Natural killer cell (primary cell): ENCODE measurements at regions not wholly inside any gene's neighbourhood (a gene's known extent, or its start where the extent isn't known, plus 50 kb on each side); places are given as distances from the start of the nearest gene placed in this dataset.
A peak's percentile ranks its signal among the peaks of the same experiment; 100 is the strongest.

Experiments used
- ATAC-seq, 3 donors: fragments of 150-1000 bp in 2 of 3; fragments of 200-7000 bp in 1 of 3; cut with Tn5 transposase; 1 replicate in 1 of 3; 2 replicates in 2 of 3; pipeline ENCODE4 v1.10.0; 2021; ENCODE audit warnings: mild to moderate bottlenecking in 2 of 3, moderate library complexity in 2 of 3
- DNase-seq, 2 donors: peaks; one replicate each; pipeline versions ENCODE4 v3.0.0 to v3.0.0-alpha.2; 2013 to 2021; ENCODE audit warnings: mixed read lengths in 1 of 2
- H3K27ac ChIP-seq: one replicate; pipeline ENCODE4 v1.5.1; 2013; ENCODE audit warnings: mild to moderate bottlenecking, low read length
- H3K27me3 ChIP-seq: one replicate; pipeline ENCODE4 v1.6.1; 2013; ENCODE audit warnings: low read length; ENCODE audit not compliant: control insufficient read depth, insufficient read depth
- H3K36me3 ChIP-seq: one replicate; pipeline ENCODE4 v1.6.1; 2013; ENCODE audit warnings: low read length; ENCODE audit not compliant: control insufficient read depth, insufficient read depth
- H3K4me1 ChIP-seq: one replicate; pipeline ENCODE4 v1.6.1; 2013; ENCODE audit warnings: low read length; ENCODE audit not compliant: control insufficient read depth, insufficient read depth
- H3K4me3 ChIP-seq: one replicate; pipeline ENCODE4 v1.5.1; 2013; ENCODE audit warnings: low read length
- H3K9me3 ChIP-seq: one replicate; pipeline ENCODE4 v1.6.1; 2013; ENCODE audit warnings: low read length; ENCODE audit not compliant: control insufficient read depth, insufficient read depth
- H3K27ac Mint-ChIP-seq, 2 donors: one replicate each; pipeline ENCODE4 v1.8.0; 2022; ENCODE audit warnings: mild to moderate bottlenecking in 2 of 2, mixed read lengths in 2 of 2, moderate library complexity in 1 of 2
- H3K27me3 Mint-ChIP-seq, 2 donors: one replicate each; pipeline ENCODE4 v1.8.0; 2022; ENCODE audit warnings: low read depth in 2 of 2, mixed read lengths in 2 of 2
- H3K36me3 Mint-ChIP-seq: one replicate; pipeline ENCODE4 v1.8.0; 2022; ENCODE audit warnings: mixed read lengths
- H3K4me1 Mint-ChIP-seq, 2 donors: one replicate each; pipeline ENCODE4 v1.8.0; 2022; ENCODE audit warnings: mixed read lengths in 2 of 2
- H3K4me3 Mint-ChIP-seq: one replicate; pipeline ENCODE4 v1.8.0; 2022; ENCODE audit warnings: mild to moderate bottlenecking, moderate library complexity, mixed read lengths
- H3K9me3 Mint-ChIP-seq, 2 donors: one replicate each; pipeline ENCODE4 v1.8.0; 2022; ENCODE audit warnings: mixed read lengths in 2 of 2
- CTCF ChIP-seq: fragments of 200-600 bp; IDR thresholded peaks from one replicate; pipeline ENCODE4 v1.8.0; 2022; ENCODE audit warnings: antibody characterized with exemption
- WGBS: methylation state at CpG from one replicate; pipeline ENCODE4 v1.1.7; 2013; ENCODE audit warnings: missing lambda C conversion rate; ENCODE audit not compliant: insufficient coverage; 5-methylcytosine and 5-hydroxymethylcytosine counted together
- intact Hi-C: fragments of 100-400 bp; cut with micrococcal nuclease; formaldehyde crosslinking; loops from one replicate; pipeline ENCODE4 v1.14.2; 2022

GRCh38 chr13:99659866-99660554, 158.7 kb downstream of the TM9SF2 start:
- Mint-ChIP-seq H3K4me1 (peaks cover 32 to 33% of the 10 kb centered on the region in 2 donors), H3K36me3 (no peaks in the 10 kb centered on the region), H3K27me3 (peaks cover 9 to 45% of the 10 kb centered on the region in 2 donors), H3K4me3 (no peak overlapping the region), H3K27ac (no peak overlapping the region), H3K9me3 (no peaks in the 10 kb centered on the region)
- H3K9me3 ChIP-seq: no peaks in the 10 kb centered on the region
- DNase-seq: no peak
- no peak overlapping the region for H3K27ac ChIP-seq
- ATAC-seq: no peak
- peaks cover 26% of the 10 kb centered on the region for H3K4me1 ChIP-seq
- intact Hi-C loops: no loop called here
- WGBS: 90% methylated on average over 9 of the region's 11 CpGs
- H3K4me3 ChIP-seq: no peak overlapping the region
- no peaks in the 10 kb centered on the region for H3K36me3 ChIP-seq
- peaks cover 6% of the 10 kb centered on the region for H3K27me3 ChIP-seq
- TF ChIP-seq CTCF: no peak

GRCh38 chr13:99659226-99659625, 158.0 kb downstream of the TM9SF2 start:
- Histone ChIP-seq H3K4me1 (peaks cover 26% of the 10 kb centered on the region), H3K27ac (no peak overlapping the region), H3K4me3 (no peak overlapping the region), H3K36me3 (no peaks in the 10 kb centered on the region), H3K9me3 (no peaks in the 10 kb centered on the region), H3K27me3 (peaks cover 6% of the 10 kb centered on the region)
- TF ChIP-seq CTCF: no peak
- WGBS: 85% methylated on average over 3 of the region's 3 CpGs
- H3K27ac Mint-ChIP-seq: peak overlapping the region in 1 of 2 donors; percentile 73
- H3K4me3 Mint-ChIP-seq: peak overlapping the region; percentile 83
- H3K4me1 Mint-ChIP-seq: peaks cover 32 to 33% of the 10 kb centered on the region in 2 donors
- ATAC-seq (no peak), DNase-seq (peak in 1 of 2 donors; percentile 21)
- intact Hi-C loops: no loop called here
- no peaks in the 10 kb centered on the region for H3K9me3 Mint-ChIP-seq
- no peaks in the 10 kb centered on the region for H3K36me3 Mint-ChIP-seq
- peaks cover 9 to 45% of the 10 kb centered on the region in 2 donors for H3K27me3 Mint-ChIP-seq

- Mint-ChIP-seq H3K9me3 (no peaks in the 10 kb centered on the region), H3K36me3 (no peaks in the 10 kb centered on the region), H3K27ac (peak overlapping the region in 1 of 2 donors; percentile 73), H3K4me3 (peak overlapping the region; percentile 83), H3K27me3 (peaks cover 9 to 41% of the 10 kb centered on the region in 2 donors), H3K4me1 (peaks cover 32 to 33% of the 10 kb centered on the region in 2 donors)
- peaks cover 6% of the 10 kb centered on the region for H3K27me3 ChIP-seq
- peak overlapping the region; percentile 26 for H3K4me3 ChIP-seq
- 3% methylated on average over 25 of the region's 26 CpGs for WGBS
- DNase-seq (peak; percentile 29 to 85), ATAC-seq (peak; percentile 38 to 43 (median 42))
- H3K9me3 ChIP-seq: no peaks in the 10 kb centered on the region
- TF ChIP-seq CTCF: no peak
- peaks cover 26% of the 10 kb centered on the region for H3K4me1 ChIP-seq
- peak overlapping the region; percentile 54 for H3K27ac ChIP-seq
- intact Hi-C loops: no loop called here
- no peaks in the 10 kb centered on the region for H3K36me3 ChIP-seq
These were observed 157.2 kb downstream of the TM9SF2 start for GRCh38 chr13:99658261-99658991.
